OCI-LY3 (cell line): ENCODE measurements at regions not wholly inside any gene's neighbourhood (a gene's known extent, or its start where the extent isn't known, plus 50 kb on each side); places are given as distances from the start of the nearest gene placed in this dataset.

Experiments
- H2AFZ ChIP-seq: fragments of 200-600, 300-600 bp; shearing (Covaris generic); 2 replicates; pipeline ENCODE4 v1.6.0; 2014; ENCODE audit warnings: antibody characterized with exemption, low read depth, low read length
- H3K27ac ChIP-seq: fragments of 200-600, 300-600 bp; sonication (generic); 2 replicates; pipeline ENCODE4 v1.5.1; 2014; ENCODE audit warnings: mild to moderate bottlenecking, low read length, moderate library complexity, mixed read lengths
- H3K27me3 ChIP-seq: fragments of 200-600, 300-600 bp; sonication (generic); 2 replicates; pipeline ENCODE4 v1.6.1; 2014; ENCODE audit warnings: low read depth, low read length, mixed read lengths
- H3K36me3 ChIP-seq: fragments of 200-600, 300-600 bp; sonication (generic); replicated peaks from 2 replicates; pipeline ENCODE3; 2014; ENCODE audit warnings: low read depth, low read length, mixed read lengths
- H3K4me1 ChIP-seq: fragments of 300-600, 200-600 bp; sonication (generic); 2 replicates; pipeline ENCODE4 v1.6.1; 2014; ENCODE audit warnings: low read length, mixed read lengths
- H3K4me2 ChIP-seq: fragments of 200-600, 300-600 bp; sonication (generic); 2 replicates; pipeline ENCODE4 v1.6.1; 2014; ENCODE audit warnings: low read length, mixed read lengths
- H3K4me3 ChIP-seq: fragments of 300-600, 200-600 bp; sonication (generic); 2 replicates; pipeline ENCODE4 v1.5.1; 2014; ENCODE audit warnings: antibody characterized with exemption, mild to moderate bottlenecking, low read length, moderate library complexity
- H3K79me2 ChIP-seq: fragments of 300-600, 200-600 bp; shearing (Covaris generic); 2 replicates; pipeline ENCODE4 v1.6.1; 2014; ENCODE audit warnings: mild to moderate bottlenecking, low read length, mixed read lengths
- H3K9ac ChIP-seq: fragments of 300-600, 200-600 bp; shearing (Covaris generic); 2 replicates; pipeline ENCODE4 v1.6.0; 2014; ENCODE audit warnings: mild to moderate bottlenecking, low read length, moderate library complexity
- H3K9me3 ChIP-seq: fragments of 200-600, 300-600 bp; shearing (Covaris generic); 2 replicates; pipeline ENCODE4 v1.6.1; 2014; ENCODE audit warnings: low read length, mixed read lengths; ENCODE audit not compliant: insufficient read depth
- H4K20me1 ChIP-seq: fragments of 200-600, 300-600 bp; sonication (generic); 2 replicates; pipeline ENCODE4 v1.6.1; 2016; ENCODE audit warnings: low read length, mixed read lengths; ENCODE audit not compliant: insufficient read depth
- CTCF ChIP-seq: fragments of 200-600, 300-600 bp; sonication (generic); IDR thresholded peaks from 2 replicates; pipeline ENCODE4 v1.5.1; 2014; ENCODE audit warnings: antibody characterized with exemption, low read length, low read depth
- EZH2phosphoT487 ChIP-seq: fragments of 200-600 bp; shearing (Covaris generic); IDR thresholded peaks from 2 replicates; pipeline ENCODE4 v1.6.1; 2018; ENCODE audit warnings: antibody characterized with exemption, mixed run types, low read depth

- Histone ChIP-seq H3K9ac (no peak overlapping the region), H3K36me3 (no peaks in the 10 kb centered on the region), H3K4me1 (no peaks in the 10 kb centered on the region), H3K9me3 (no peaks in the 10 kb centered on the region), H4K20me1 (no peaks in the 10 kb centered on the region), H3K79me2 (no peaks in the 10 kb centered on the region), H3K4me3 (no peak overlapping the region), H3K27me3 (no peaks in the 10 kb centered on the region), H2AFZ (no peak overlapping the region), H3K4me2 (no peak overlapping the region), H3K27ac (no peak overlapping the region)
- TF ChIP-seq EZH2phosphoT487 (no peak), CTCF (no peak)
Observed at GRCh38 chr6:139790527-139790926, 416.1 kb upstream of the CITED2 start.

GRCh38 chr6:139784222-139784769 lies 409.8 kb upstream of the CITED2 start:
- no peaks in the 10 kb centered on the region for H3K27me3 ChIP-seq
- H3K4me3 ChIP-seq = no peak overlapping the region
- no peak overlapping the region for H3K27ac ChIP-seq
- H3K9ac ChIP-seq = no peak overlapping the region
- no peaks in the 10 kb centered on the region for H4K20me1 ChIP-seq
- no peak overlapping the region for H3K4me2 ChIP-seq
- TF ChIP-seq EZH2phosphoT487 = no peak
- no peak for TF ChIP-seq CTCF
- H3K9me3 ChIP-seq = no peaks in the 10 kb centered on the region
- no peaks in the 10 kb centered on the region for H3K36me3 ChIP-seq
- no peak overlapping the region for H2AFZ ChIP-seq
- H3K79me2 ChIP-seq = no peaks in the 10 kb centered on the region
- H3K4me1 ChIP-seq = no peaks in the 10 kb centered on the region

GRCh38 chr6:139779988-139780774 lies 405.7 kb upstream of the CITED2 start:
- Histone ChIP-seq H3K4me3 (no peak overlapping the region), H3K9me3 (no peaks in the 10 kb centered on the region), H3K27me3 (no peaks in the 10 kb centered on the region), H3K9ac (no peak overlapping the region), H3K36me3 (no peaks in the 10 kb centered on the region), H3K79me2 (no peaks in the 10 kb centered on the region), H3K4me2 (no peak overlapping the region), H4K20me1 (no peaks in the 10 kb centered on the region), H3K4me1 (no peaks in the 10 kb centered on the region), H3K27ac (no peak overlapping the region), H2AFZ (no peak overlapping the region)
- TF ChIP-seq CTCF = no peak
- no peak for TF ChIP-seq EZH2phosphoT487

- H2AFZ ChIP-seq = no peak overlapping the region
- H3K79me2 ChIP-seq = no peaks in the 10 kb centered on the region
- H4K20me1 ChIP-seq = no peaks in the 10 kb centered on the region
- H3K27me3 ChIP-seq = no peaks in the 10 kb centered on the region
- no peak overlapping the region for H3K9ac ChIP-seq
- H3K36me3 ChIP-seq = no peaks in the 10 kb centered on the region
- H3K27ac ChIP-seq = no peak overlapping the region
- H3K4me3 ChIP-seq = no peak overlapping the region
- TF ChIP-seq EZH2phosphoT487 (no peak), CTCF (no peak)
- no peak overlapping the region for H3K4me2 ChIP-seq
- H3K4me1 ChIP-seq = no peaks in the 10 kb centered on the region
- H3K9me3 ChIP-seq = no peaks in the 10 kb centered on the region
Observed at GRCh38 chr6:139778688-139779087, 404.2 kb upstream of the CITED2 start.
